GM12878 (cell line): ENCODE measurements at regions not wholly inside any gene's neighbourhood (a gene's known extent, or its start where the extent isn't known, plus 50 kb on each side); places are given as distances from the start of the nearest gene placed in this dataset.

Experiments
- ATAC-seq: fragments of 200-7000 bp; cut with Tn5 transposase; 3 replicates; pipeline ENCODE4 v1.9.1; 2020; ENCODE audit warnings: mild to moderate bottlenecking, moderate library complexity
- BruUV-seq: library from RNA; stranded (reverse); fragments of 400-500 nt; replicated peaks from 2 replicates; lab custom pipeline; 2021; lab: Mats Ljungman, UMichigan
- CTCF ChIA-PET: fragments of 300-600 bp; sonication (Branson Sonifier 250); formaldehyde crosslinking; extraction: SDS; loops from one replicate; lab custom pipeline; 2021; ENCODE audit warnings: inconsistent platforms; lab: Yijun Ruan, JAX
- POLR2A ChIA-PET: fragments of 350-600 bp; formaldehyde crosslinking; extraction: SDS; loops from one replicate; lab custom pipeline; 2021; ENCODE audit warnings: inconsistent platforms; lab: Charles Lee
- RAD21 ChIA-PET: fragments of 300-600 bp; sonication (Branson Sonifier 250); formaldehyde crosslinking; loops from one replicate; lab custom pipeline; 2023; ENCODE audit warnings: antibody characterized with exemption; ENCODE audit not compliant: unreplicated experiment; lab: Charles Lee
- SMC1A ChIA-PET: fragments of 300-600 bp; sonication (Branson Sonifier 250); formaldehyde crosslinking; loops from one replicate; lab custom pipeline; 2023; ENCODE audit not compliant: unreplicated experiment, uncharacterized antibody; lab: Charles Lee
- DNase-seq: peaks from one replicate; pipeline ENCODE4 v3.0.0-alpha.2; 2011; ENCODE audit warnings: low read depth, low spot score
- FAIRE-seq: peaks from 3 replicates; lab custom pipeline; 2011; peaks lifted over from hg19 to GRCh38; lab: Jason Lieb, UNC
- H2AFZ ChIP-seq: 2 replicates; pipeline ENCODE4 v1.6.0; 2011; ENCODE audit warnings: low read depth, low read length, control low read depth; ENCODE audit not compliant: control insufficient read depth
- H3K27ac ChIP-seq: 2 replicates; pipeline ENCODE4 v1.5.1; 2011; ENCODE audit warnings: control low read depth; ENCODE audit not compliant: control insufficient read depth, insufficient read depth
- H3K27me3 ChIP-seq, 2 experiments: replicated peaks in 1 of 2; 2 replicates each; pipeline versions ENCODE4 v1.6.0 to v1.6.1; 2011; ENCODE audit warnings: low read length in 1 of 2; ENCODE audit not compliant: control insufficient read depth in 2 of 2, insufficient read depth in 2 of 2
- H3K36me3 ChIP-seq, 2 experiments: 2 replicates each; pipeline ENCODE4 v1.5.1; 2011; ENCODE audit warnings: low read length in 1 of 2; ENCODE audit not compliant: control insufficient read depth in 2 of 2, insufficient read depth in 2 of 2
- H3K4me1 ChIP-seq: 2 replicates; pipeline ENCODE4 v1.6.1; 2011; ENCODE audit warnings: mild to moderate bottlenecking, low read length, moderate library complexity, mixed read lengths; ENCODE audit not compliant: control insufficient read depth, insufficient read depth
- H3K4me2 ChIP-seq: 2 replicates; pipeline ENCODE4 v1.6.0; 2011; ENCODE audit warnings: control low read depth; ENCODE audit not compliant: control insufficient read depth, insufficient read depth
- H3K4me3 ChIP-seq: fragments of 200-600 bp; sonication (generic); 2 replicates; pipeline ENCODE4 v1.5.1; 2016
- H3K79me2 ChIP-seq: 2 replicates; pipeline ENCODE4 v1.6.0; 2011; ENCODE audit warnings: low read length; ENCODE audit not compliant: control insufficient read depth, insufficient read depth
- H3K9ac ChIP-seq: 2 replicates; pipeline ENCODE4 v1.8.0; 2011; ENCODE audit warnings: low read length, control low read depth, mixed read lengths; ENCODE audit not compliant: control insufficient read depth, insufficient read depth
- H3K9me3 ChIP-seq: replicated peaks from 3 replicates; pipeline ENCODE4 v1.5.1; 2011; ENCODE audit warnings: mild to moderate bottlenecking, low read length; ENCODE audit not compliant: control insufficient read depth, insufficient read depth
- H4K20me1 ChIP-seq: 2 replicates; pipeline ENCODE4 v1.6.0; 2011; ENCODE audit not compliant: control insufficient read depth, insufficient read depth
- BCL11A ChIP-seq: IDR thresholded peaks from 2 replicates; pipeline ENCODE4 v1.6.1; 2011; ENCODE audit warnings: low read depth, low read length
- CREM ChIP-seq: IDR thresholded peaks from 2 replicates; pipeline ENCODE4 v1.6.1; 2014; ENCODE audit warnings: antibody characterized with exemption, low read depth
- EED ChIP-seq: sonication (generic); IDR thresholded peaks from 2 replicates; pipeline ENCODE4 v1.6.1; 2016; ENCODE audit warnings: antibody characterized with exemption, low read depth
- IKZF2 ChIP-seq, 2 experiments: fragments of 450-650 bp; IDR thresholded peaks; 2 replicates each; pipeline ENCODE4 v1.6.1; 2017; ENCODE audit warnings: mild to moderate bottlenecking in 2 of 2, moderate library complexity in 2 of 2
- IRF4 ChIP-seq: IDR thresholded peaks from 2 replicates; pipeline ENCODE4 v1.6.1; 2011; ENCODE audit warnings: low read depth, low read length
- JUNB ChIP-seq: IDR thresholded peaks from 2 replicates; pipeline ENCODE4 v1.6.1; 2016; ENCODE audit warnings: antibody characterized with exemption, mild to moderate bottlenecking
- KDM1A ChIP-seq: fragments of 200-600 bp; sonication (generic); IDR thresholded peaks from 2 replicates; pipeline ENCODE4 v1.6.1; 2016; ENCODE audit warnings: borderline replicate concordance
- PAX5 ChIP-seq: IDR thresholded peaks from 2 replicates; pipeline ENCODE4 v1.6.1; 2011; ENCODE audit warnings: low read depth, low read length, borderline replicate concordance
- RUNX3 ChIP-seq: IDR thresholded peaks from 2 replicates; pipeline ENCODE4 v1.6.1; 2012; ENCODE audit warnings: low read length, inconsistent platforms
- SP1 ChIP-seq: IDR thresholded peaks from one replicate; pipeline ENCODE4 v1.6.1; 2011; ENCODE audit warnings: low read depth, low read length
- SRF ChIP-seq, 2 experiments: IDR thresholded peaks; 2 replicates each; pipeline ENCODE4 v1.6.1; 2011; ENCODE audit warnings: low read depth in 2 of 2, low read length in 2 of 2, mild to moderate bottlenecking in 1 of 2, moderate library complexity in 1 of 2
- TCF12 ChIP-seq: IDR thresholded peaks from 2 replicates; pipeline ENCODE4 v1.6.1; 2011; ENCODE audit warnings: low read depth, mild to moderate bottlenecking, low read length
- YY1 ChIP-seq: IDR thresholded peaks from 2 replicates; pipeline ENCODE4 v1.6.1; 2011; ENCODE audit warnings: low read depth, mild to moderate bottlenecking, low read length
- ZZZ3 ChIP-seq: IDR thresholded peaks from 2 replicates; pipeline ENCODE4 v1.6.1; 2011; ENCODE audit warnings: low read depth; ENCODE audit not compliant: control insufficient read depth, insufficient read length
- WGBS: methylation state at CpG from one replicate; pipeline ENCODE4 v1.1.6; 2016; ENCODE audit warnings: low lambda C conversion rate; ENCODE audit not compliant: insufficient replicate concordance, insufficient coverage; ENCODE audit errors: missing lambda C conversion rate; 5-methylcytosine and 5-hydroxymethylcytosine counted together
- in situ Hi-C: fragments of 300-500 bp; cut with MboI; formaldehyde crosslinking; loops from 9 replicates; pipeline ENCODE4 v1.14.3; 2018; ENCODE audit warnings: mixed read lengths
- intact Hi-C: fragments of 100-400 bp; cut with micrococcal nuclease; formaldehyde crosslinking; loops from one replicate; pipeline ENCODE4 v1.14.2; 2022; ENCODE audit not compliant: unreplicated experiment
- TF ChIP-seq, protein P1 (sequence below): IDR thresholded peaks from 2 replicates; pipeline ENCODE4 v1.6.1; 2012; ENCODE audit warnings: low read length, inconsistent platforms
- TF ChIP-seq, protein P2 (sequence below): fragments of 450-650 bp; IDR thresholded peaks from 2 replicates; pipeline ENCODE4 v1.6.1; 2017; ENCODE audit warnings: borderline replicate concordance

DNA sequence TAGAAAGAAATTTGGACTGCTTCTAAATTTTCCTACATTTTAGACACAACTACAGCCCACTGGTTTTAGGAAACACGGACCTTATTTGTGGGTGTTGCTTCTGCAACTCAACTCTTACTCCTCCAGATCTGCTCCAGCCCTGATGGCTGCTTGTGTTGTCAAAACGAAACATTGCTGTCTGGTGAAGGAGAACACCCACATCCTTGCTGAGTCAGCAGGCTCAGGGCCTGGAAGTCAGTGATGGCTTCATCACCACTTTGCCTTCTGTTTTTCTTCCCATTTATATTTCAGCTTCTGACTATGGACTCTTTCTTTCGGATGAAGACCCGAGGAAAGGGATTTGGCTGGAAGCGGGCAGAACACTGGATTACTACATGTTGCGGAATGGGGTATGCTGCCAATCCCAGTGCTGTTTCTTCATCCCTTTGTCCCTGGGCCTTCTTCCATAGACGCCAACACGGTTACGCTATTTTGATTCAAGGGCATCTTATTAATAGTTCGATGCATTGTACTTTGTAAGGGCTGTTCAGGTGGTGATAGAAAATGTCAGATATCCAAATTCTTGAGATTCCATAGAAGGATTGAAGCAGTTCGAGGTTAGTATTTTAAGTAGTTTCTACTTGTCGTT, 392.6 kb upstream of the TPM1 start:
- POLR2A ChIA-PET = no interaction called here
- Histone ChIP-seq H3K36me3 (no peaks in the 10 kb centered on the region), H3K27ac (peak overlapping the region; percentile 70), H2AFZ (no peak overlapping the region; the same call in 1 of the 2 replicates), H3K27me3 (no peaks in the 10 kb centered on the region), H3K4me1 (peaks cover 20% of the 10 kb centered on the region), H3K4me2 (peak overlapping the region; percentile 71), H3K4me3 (0 out of 2 replicates have a peak overlapping the region, but pooled peaks have one; percentile 31), H3K9ac (no peak overlapping the region), H3K9me3 (no peaks in the 10 kb centered on the region), H3K79me2 (no peaks in the 10 kb centered on the region), H4K20me1 (no peaks in the 10 kb centered on the region)
- in situ Hi-C loops (no loop called here), intact Hi-C loops (loop anchor here (2.0 kb wide), 1 partner anchor 25 kb away; no protein-coding TSS in a partner anchor)
- TF ChIP-seq TCF12 (0 out of 2 replicates have a peak, but pooled peaks have one; percentile 28), BCL11A (peak; percentile 64; the same call in 1 of the 2 replicates), RUNX3 (peak; percentile 81), KDM1A (no peak), JUNB (peak; percentile 75), PAX5 (peak; percentile 67; the same call in 1 of the 2 replicates), IRF4 (peak; percentile 79), SRF (IDR thresholded peaks at IDR 0.05; ENCODE audit: low read depth in 2 of 2, low read length in 2 of 2) (peak; percentile 61 to 74; a peak in 2 of 4 replicates), CREM (peak; percentile 45; the same call in 1 of the 2 replicates), YY1 (peak; percentile 54), EED (peak; percentile 62; the same call in 1 of the 2 replicates), ZZZ3 (no peak), IKZF2 (IDR thresholded peaks at IDR 0.05) (peak in 1 of 2 experiments; percentile 29; a peak in 1 of 4 replicates), SP1 (peak; percentile 24)
- TF ChIP-seq, protein P1, sequence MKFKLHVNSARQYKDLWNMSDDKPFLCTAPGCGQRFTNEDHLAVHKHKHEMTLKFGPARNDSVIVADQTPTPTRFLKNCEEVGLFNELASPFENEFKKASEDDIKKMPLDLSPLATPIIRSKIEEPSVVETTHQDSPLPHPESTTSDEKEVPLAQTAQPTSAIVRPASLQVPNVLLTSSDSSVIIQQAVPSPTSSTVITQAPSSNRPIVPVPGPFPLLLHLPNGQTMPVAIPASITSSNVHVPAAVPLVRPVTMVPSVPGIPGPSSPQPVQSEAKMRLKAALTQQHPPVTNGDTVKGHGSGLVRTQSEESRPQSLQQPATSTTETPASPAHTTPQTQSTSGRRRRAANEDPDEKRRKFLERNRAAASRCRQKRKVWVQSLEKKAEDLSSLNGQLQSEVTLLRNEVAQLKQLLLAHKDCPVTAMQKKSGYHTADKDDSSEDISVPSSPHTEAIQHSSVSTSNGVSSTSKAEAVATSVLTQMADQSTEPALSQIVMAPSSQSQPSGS = 0 out of 2 replicates have a peak, but pooled peaks have one; percentile 12
- TF ChIP-seq, protein P2, sequence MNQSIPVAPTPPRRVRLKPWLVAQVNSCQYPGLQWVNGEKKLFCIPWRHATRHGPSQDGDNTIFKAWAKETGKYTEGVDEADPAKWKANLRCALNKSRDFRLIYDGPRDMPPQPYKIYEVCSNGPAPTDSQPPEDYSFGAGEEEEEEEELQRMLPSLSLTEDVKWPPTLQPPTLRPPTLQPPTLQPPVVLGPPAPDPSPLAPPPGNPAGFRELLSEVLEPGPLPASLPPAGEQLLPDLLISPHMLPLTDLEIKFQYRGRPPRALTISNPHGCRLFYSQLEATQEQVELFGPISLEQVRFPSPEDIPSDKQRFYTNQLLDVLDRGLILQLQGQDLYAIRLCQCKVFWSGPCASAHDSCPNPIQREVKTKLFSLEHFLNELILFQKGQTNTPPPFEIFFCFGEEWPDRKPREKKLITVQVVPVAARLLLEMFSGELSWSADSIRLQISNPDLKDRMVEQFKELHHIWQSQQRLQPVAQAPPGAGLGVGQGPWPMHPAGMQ = no peak
- FAIRE-seq (peak; percentile 96), ATAC-seq (peak; percentile 95), DNase-seq (peak; percentile 46)
- SMC1A ChIA-PET = interaction anchor here (1.0 kb wide), 1 partner anchor 92 kb away, joined by 3 read pairs; no protein-coding TSS in a partner anchor
- 45% methylated on average over 12 of the region's 12 CpGs for WGBS
- BruUV-seq = no TSS peak
- RAD21 ChIA-PET = no interaction called here
- CTCF ChIA-PET = interaction anchor here (0.6 to 1.9 kb wide), 3 partner anchors 9 to 365 kb away, joined by 3 to 5 read pairs (median 3); no protein-coding TSS in a partner anchor
